ENCODE measurements at regions not wholly inside any gene's neighbourhood (a gene's known extent, or its start where the extent isn't known, plus 50 kb on each side); places are given as distances from the start of the nearest gene placed in this dataset.
"Not testable (repeated sequence)": the region's sequence is repeated elsewhere in the genome, so short reads cannot be mapped to it uniquely, and the experiment has no call there.

- not testable (repeated sequence) for H3K9me3 Mint-ChIP-seq; H3K4me3 Mint-ChIP-seq; DNase-seq (ENCODE audit: low spot score in 2 of 2); H3K4me1 Mint-ChIP-seq; ATAC-seq
- Mint-ChIP-seq H3K27ac (peak overlapping the region; percentile 83), H3K36me3 (peaks cover 18% of the 10 kb centered on the region)
Measured at GRCh38 chr1:120465900-120466299, 51.1 kb downstream of the NBPF8 start.

DNA sequence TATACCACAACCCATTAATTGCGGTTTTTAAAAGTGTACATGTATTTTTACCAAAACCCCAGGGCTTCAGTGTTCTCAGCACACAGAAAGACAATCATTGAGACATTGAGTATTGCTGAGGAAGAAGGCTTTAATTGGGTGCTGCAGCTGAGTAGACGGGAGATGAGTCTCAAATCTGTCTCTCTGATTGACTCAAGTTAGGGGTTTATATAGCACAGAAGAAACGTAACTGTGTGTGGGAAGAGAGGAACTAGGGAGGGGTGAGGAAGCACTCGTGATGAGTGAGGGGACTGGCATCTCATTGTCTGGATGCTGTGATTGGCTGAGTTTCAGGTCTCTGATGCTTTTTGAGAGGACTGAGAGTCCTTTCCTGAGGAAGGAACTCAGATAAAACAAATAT lies 62.8 kb downstream of the NBPF8 start:
- not testable (repeated sequence) for H3K4me3 Mint-ChIP-seq; H3K36me3 Mint-ChIP-seq; DNase-seq (ENCODE audit: low spot score in 2 of 2); H3K9me3 Mint-ChIP-seq; H3K27ac Mint-ChIP-seq
- ATAC-seq: peak; percentile 67
- H3K4me1 Mint-ChIP-seq: peaks cover 11% of the 10 kb centered on the region

GRCh38 chr1:120478400-120478799 lies 63.6 kb downstream of the NBPF8 start:
- not testable (repeated sequence) for DNase-seq (ENCODE audit: low spot score in 2 of 2); H3K36me3 Mint-ChIP-seq; H3K4me3 Mint-ChIP-seq; H3K27ac Mint-ChIP-seq; ATAC-seq; H3K9me3 Mint-ChIP-seq
- H3K4me1 Mint-ChIP-seq: peaks cover 11% of the 10 kb centered on the region

- not testable (repeated sequence) for H3K4me1 Mint-ChIP-seq; DNase-seq (ENCODE audit: low spot score in 2 of 2); ATAC-seq; H3K27ac Mint-ChIP-seq; H3K36me3 Mint-ChIP-seq; H3K9me3 Mint-ChIP-seq; H3K4me3 Mint-ChIP-seq
Measured at GRCh38 chr1:120487542-120487941, 72.7 kb downstream of the NBPF8 start.

DNA sequence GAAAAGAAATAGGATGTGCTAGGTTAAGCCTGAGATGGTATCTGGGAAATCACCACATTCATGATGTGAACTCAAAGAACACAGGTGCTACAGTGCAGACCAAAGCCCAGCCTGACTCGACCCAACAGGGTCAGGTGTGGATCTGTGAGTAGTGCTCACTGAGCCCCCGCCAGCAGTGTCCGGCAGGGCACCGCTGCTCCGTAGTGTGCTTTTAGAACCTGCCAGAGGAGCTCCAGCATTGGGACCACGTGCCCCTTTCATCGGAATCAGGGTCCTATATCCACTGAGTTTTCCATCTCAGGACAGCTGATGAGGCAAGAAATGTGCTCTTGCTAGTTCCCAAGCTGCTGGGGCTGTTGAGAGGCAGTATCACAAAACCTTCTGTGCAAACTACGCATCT lies 74.4 kb downstream of the NBPF8 start:
- not testable (repeated sequence) for H3K36me3 Mint-ChIP-seq; DNase-seq (ENCODE audit: low spot score in 2 of 2); H3K9me3 Mint-ChIP-seq; ATAC-seq; H3K27ac Mint-ChIP-seq; H3K4me1 Mint-ChIP-seq; H3K4me3 Mint-ChIP-seq

DNA sequence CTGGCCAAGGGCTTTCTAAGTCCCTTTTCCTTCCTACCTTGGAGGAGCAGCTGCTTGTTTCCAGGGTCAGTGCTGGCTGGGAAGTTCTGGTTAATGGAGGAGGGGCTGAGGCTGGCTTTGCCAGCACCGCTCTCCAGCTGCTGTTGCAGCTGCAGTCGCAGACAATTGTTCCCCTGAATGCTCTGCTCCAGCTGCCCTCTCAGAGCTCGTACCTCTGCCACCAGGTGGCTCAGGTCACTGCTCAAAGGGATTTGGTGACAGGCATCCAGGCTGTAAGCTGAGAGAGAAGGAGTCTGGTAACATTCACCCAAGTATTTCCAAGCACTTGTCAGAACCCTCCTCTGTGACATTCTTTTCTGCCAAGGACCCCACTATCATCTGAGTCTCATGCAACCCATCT lies 82.3 kb downstream of the NBPF8 start:
- ATAC-seq; H3K36me3 Mint-ChIP-seq; DNase-seq (ENCODE audit: low spot score in 2 of 2); H3K4me3 Mint-ChIP-seq; H3K27ac Mint-ChIP-seq; H3K4me1 Mint-ChIP-seq; H3K9me3 Mint-ChIP-seq: not testable (repeated sequence)

- ATAC-seq; H3K4me3 Mint-ChIP-seq; H3K36me3 Mint-ChIP-seq; H3K4me1 Mint-ChIP-seq; DNase-seq (ENCODE audit: low spot score in 2 of 2); H3K27ac Mint-ChIP-seq; H3K9me3 Mint-ChIP-seq: not testable (repeated sequence)
Measured at GRCh38 chr1:120503284-120503683, 88.4 kb downstream of the NBPF8 start.

DNA sequence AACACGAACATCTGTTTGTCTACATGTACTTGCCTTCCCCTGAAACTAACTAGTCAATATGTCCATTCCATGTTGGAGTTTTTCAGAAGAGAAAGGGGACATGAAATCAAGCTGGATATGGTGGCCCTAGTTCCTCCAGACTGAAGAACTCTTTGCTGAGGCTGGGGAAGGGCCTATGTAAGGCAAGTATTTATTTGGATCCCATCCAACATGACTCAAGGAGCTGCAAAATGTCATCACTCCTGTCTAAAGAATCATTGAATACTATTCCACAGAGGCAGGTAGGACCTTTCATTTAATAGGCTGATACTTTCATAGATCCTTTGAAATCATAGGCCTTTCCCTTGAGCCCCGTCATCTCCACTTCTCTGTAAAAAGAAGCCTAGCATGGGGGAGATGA lies 91.5 kb downstream of the NBPF8 start:
- DNase-seq (ENCODE audit: low spot score in 2 of 2); H3K36me3 Mint-ChIP-seq; H3K9me3 Mint-ChIP-seq; H3K4me1 Mint-ChIP-seq; H3K4me3 Mint-ChIP-seq; ATAC-seq; H3K27ac Mint-ChIP-seq: not testable (repeated sequence)

DNA sequence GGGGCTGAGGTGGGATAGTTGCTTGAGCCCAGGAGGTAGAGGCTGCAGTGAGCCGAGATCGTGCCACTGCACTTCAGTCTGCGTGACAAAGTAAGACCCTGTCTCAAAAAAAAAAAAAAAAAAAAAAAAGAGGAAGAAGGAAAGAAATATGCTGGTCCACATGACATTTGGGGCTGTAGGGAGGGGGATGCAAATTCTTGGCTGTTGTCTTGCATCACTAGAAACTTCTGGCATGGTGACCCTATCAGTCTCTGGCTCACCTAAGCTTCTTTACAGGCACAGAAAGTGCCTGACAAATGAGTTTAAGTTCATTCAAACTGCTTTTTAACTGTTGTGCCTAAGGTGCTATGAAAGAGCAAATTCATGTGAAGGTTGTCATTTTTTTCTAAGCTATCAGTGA lies 93.5 kb downstream of the NBPF8 start:
- not testable (repeated sequence) for H3K36me3 Mint-ChIP-seq; DNase-seq (ENCODE audit: low spot score in 2 of 2); H3K4me1 Mint-ChIP-seq; ATAC-seq; H3K27ac Mint-ChIP-seq; H3K9me3 Mint-ChIP-seq; H3K4me3 Mint-ChIP-seq

DNA sequence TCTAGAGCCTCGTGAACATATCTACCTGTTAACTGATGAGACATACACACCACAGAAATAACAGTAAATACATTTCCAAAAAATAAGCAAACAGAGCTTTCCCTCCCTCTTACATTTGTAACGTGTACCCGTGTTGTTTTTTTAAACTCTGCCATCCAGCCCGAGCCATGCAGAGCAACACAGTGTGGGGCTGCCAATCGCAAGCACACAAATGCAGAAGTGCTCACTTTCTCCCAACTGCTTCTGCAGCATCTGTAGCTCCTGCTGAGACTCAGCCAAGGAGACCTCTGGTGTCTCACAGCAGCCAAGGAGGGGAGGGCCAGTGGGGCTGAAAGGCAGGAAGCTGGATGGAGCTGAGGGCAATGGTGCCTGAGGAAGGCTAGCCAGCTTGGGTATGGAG lies 94.4 kb downstream of the NBPF8 start:
- H3K4me1 Mint-ChIP-seq; H3K4me3 Mint-ChIP-seq; H3K27ac Mint-ChIP-seq; ATAC-seq; DNase-seq (ENCODE audit: low spot score in 2 of 2); H3K36me3 Mint-ChIP-seq; H3K9me3 Mint-ChIP-seq: not testable (repeated sequence)

- not testable (repeated sequence) for H3K9me3 Mint-ChIP-seq; DNase-seq (ENCODE audit: low spot score in 2 of 2); H3K4me3 Mint-ChIP-seq; H3K27ac Mint-ChIP-seq; H3K36me3 Mint-ChIP-seq; H3K4me1 Mint-ChIP-seq; ATAC-seq
Measured at GRCh38 chr1:120513099-120513498, 98.3 kb downstream of the NBPF8 start.

DNA sequence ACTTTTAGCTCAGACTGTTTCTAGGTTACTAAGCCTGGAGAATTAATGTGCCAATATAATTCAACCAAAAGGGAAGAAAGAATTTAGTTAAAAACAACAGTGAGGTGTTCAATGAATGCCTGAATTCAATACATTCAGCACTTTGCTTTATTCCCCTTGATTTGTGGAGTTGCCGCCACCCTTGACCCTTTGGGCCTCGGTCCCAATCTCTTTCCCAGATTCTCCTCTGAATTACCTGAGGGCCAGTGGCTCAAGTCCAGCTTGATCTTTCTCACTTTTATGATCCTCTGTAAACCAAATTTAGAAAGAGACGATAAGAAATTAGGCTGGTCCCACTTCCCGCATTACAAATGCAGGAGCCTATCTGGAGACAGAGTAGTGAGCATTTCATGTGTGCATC lies 98.7 kb downstream of the NBPF8 start:
- H3K9me3 Mint-ChIP-seq; ATAC-seq; H3K4me1 Mint-ChIP-seq; H3K27ac Mint-ChIP-seq; DNase-seq (ENCODE audit: low spot score in 2 of 2); H3K36me3 Mint-ChIP-seq; H3K4me3 Mint-ChIP-seq: not testable (repeated sequence)

- H3K4me3 Mint-ChIP-seq; H3K36me3 Mint-ChIP-seq; H3K4me1 Mint-ChIP-seq; H3K27ac Mint-ChIP-seq; ATAC-seq; DNase-seq (ENCODE audit: low spot score in 2 of 2); H3K9me3 Mint-ChIP-seq: not testable (repeated sequence)
Measured at GRCh38 chr1:120519196-120519595, 104.4 kb downstream of the NBPF8 start.

GRCh38 chr1:120524416-120524815 lies 109.6 kb downstream of the NBPF8 start:
- not testable (repeated sequence) for H3K27ac Mint-ChIP-seq; H3K4me1 Mint-ChIP-seq; H3K36me3 Mint-ChIP-seq; DNase-seq (ENCODE audit: low spot score in 2 of 2); H3K9me3 Mint-ChIP-seq; ATAC-seq
- H3K4me3 Mint-ChIP-seq: peak overlapping the region; percentile 30

DNA sequence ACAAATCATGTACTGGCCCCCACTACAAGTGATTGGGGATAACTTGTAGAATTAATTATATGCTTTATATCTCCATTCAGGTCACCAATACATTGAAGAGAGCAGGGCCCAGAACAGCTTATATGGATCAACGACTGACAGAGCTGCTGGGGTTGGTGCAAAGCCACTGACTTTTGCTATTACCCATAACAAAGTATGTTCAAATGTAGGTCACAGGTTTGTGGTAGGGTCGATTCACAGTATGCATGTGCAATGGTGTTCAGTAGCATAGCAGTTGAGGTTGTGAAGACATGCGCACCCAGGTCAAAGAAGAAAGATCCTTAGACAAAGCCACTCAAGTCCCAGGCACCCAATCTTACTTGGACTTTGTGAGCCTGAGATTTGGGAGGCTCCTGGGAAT lies 110.6 kb downstream of the NBPF8 start:
- DNase-seq (ENCODE audit: low spot score in 2 of 2); H3K9me3 Mint-ChIP-seq; H3K36me3 Mint-ChIP-seq; H3K4me1 Mint-ChIP-seq: not testable (repeated sequence)
- Mint-ChIP-seq H3K27ac (peak overlapping the region; percentile 58), H3K4me3 (peak overlapping the region; percentile 26)
- ATAC-seq: peak; percentile 88

- DNase-seq (ENCODE audit: low spot score in 2 of 2) (peak in 1 of 2 donors; percentile 60), ATAC-seq (peak; percentile 93)
- H3K27ac Mint-ChIP-seq, H3K4me3 Mint-ChIP-seq, H3K9me3 Mint-ChIP-seq, H3K36me3 Mint-ChIP-seq, H3K4me1 Mint-ChIP-seq: not testable (repeated sequence)
Measured at GRCh38 chr1:120529475-120530089, 114.7 kb downstream of the NBPF8 start.

GRCh38 chr1:120531455-120531854 lies 116.6 kb downstream of the NBPF8 start:
- peaks cover 15% of the 10 kb centered on the region for H3K36me3 Mint-ChIP-seq
- not testable (repeated sequence) for ATAC-seq; H3K4me1 Mint-ChIP-seq; H3K9me3 Mint-ChIP-seq; H3K4me3 Mint-ChIP-seq; DNase-seq (ENCODE audit: low spot score in 2 of 2); H3K27ac Mint-ChIP-seq

Measured in stimulated activated effector memory CD8-positive, alpha-beta T cell treated with anti-CD3 and anti-CD28 coated beads, Interleukin-12 subunit alpha, Interleukin-12 subunit beta, amount 100 ng/mL, for 72 hours (primary cell).